ENCODE measurements at regions not wholly inside any gene's neighbourhood (a gene's known extent, or its start where the extent isn't known, plus 50 kb on each side); places are given as distances from the start of the nearest gene placed in this dataset.

DNA sequence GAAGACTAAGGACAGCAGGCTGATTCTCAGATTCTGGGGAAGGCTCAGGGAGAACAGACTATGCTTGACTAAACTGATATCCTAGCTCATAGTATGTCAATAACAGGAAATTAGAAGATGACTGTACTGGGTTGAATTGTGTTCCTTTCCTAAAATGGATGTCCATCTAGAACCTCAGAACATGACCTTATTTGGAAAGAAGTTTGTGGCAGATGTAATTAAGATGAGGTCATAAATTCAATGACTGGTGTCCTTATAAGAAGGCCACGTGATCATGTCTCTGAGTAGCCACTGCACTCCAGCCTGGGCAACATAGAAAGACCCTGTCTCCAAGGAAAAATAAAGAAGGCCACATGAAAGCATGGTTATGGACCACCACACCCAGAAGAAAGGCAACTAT, 113.9 kb upstream of the STMND1 start:
- Histone ChIP-seq H3K36me3 (ENCODE audit: insufficient read depth, low read length) (no peaks in the 10 kb centered on the region), H3K27me3 (ENCODE audit: insufficient read depth, low read depth, low read length) (no peaks in the 10 kb centered on the region), H2AFZ (ENCODE audit: low read depth, low read length) (no peak overlapping the region), H4K20me1 (ENCODE audit: insufficient read depth) (no peaks in the 10 kb centered on the region), H3K9ac (ENCODE audit: low read length) (no peak overlapping the region), H3K9me3 (ENCODE audit: low read length) (no peaks in the 10 kb centered on the region), H3K4me2 (ENCODE audit: low read length) (no peak overlapping the region), H3K9me2 (ENCODE audit: insufficient read depth, low read length) (no peaks in the 10 kb centered on the region), H3K27ac (ENCODE audit: low read length) (no peak overlapping the region), H3K79me2 (replicated peaks; ENCODE audit: insufficient read depth, low read length) (no peaks in the 10 kb centered on the region), H3K4me3 (ENCODE audit: low read length) (no peak overlapping the region), H3F3A (ENCODE audit: insufficient read depth, low read length, poor library complexity, severe bottlenecking) (peaks cover 2% of the 10 kb centered on the region)
- TF ChIP-seq, protein P1, sequence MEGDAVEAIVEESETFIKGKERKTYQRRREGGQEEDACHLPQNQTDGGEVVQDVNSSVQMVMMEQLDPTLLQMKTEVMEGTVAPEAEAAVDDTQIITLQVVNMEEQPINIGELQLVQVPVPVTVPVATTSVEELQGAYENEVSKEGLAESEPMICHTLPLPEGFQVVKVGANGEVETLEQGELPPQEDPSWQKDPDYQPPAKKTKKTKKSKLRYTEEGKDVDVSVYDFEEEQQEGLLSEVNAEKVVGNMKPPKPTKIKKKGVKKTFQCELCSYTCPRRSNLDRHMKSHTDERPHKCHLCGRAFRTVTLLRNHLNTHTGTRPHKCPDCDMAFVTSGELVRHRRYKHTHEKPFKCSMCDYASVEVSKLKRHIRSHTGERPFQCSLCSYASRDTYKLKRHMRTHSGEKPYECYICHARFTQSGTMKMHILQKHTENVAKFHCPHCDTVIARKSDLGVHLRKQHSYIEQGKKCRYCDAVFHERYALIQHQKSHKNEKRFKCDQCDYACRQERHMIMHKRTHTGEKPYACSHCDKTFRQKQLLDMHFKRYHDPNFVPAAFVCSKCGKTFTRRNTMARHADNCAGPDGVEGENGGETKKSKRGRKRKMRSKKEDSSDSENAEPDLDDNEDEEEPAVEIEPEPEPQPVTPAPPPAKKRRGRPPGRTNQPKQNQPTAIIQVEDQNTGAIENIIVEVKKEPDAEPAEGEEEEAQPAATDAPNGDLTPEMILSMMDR (IDR thresholded peaks at IDR 0.05; ENCODE audit: poor library complexity, severe bottlenecking), result no peak
- TF ChIP-seq TAF1 (IDR thresholded peaks at IDR 0.05; ENCODE audit: low read depth) (no peak), POLR2AphosphoS5 (IDR thresholded peaks at IDR 0.05) (no peak), MXI1 (conservative IDR thresholded peaks at IDR 0.05; ENCODE audit: poor library complexity, severe bottlenecking) (no peak), EP300 (conservative IDR thresholded peaks at IDR 0.05; ENCODE audit: poor library complexity, severe bottlenecking) (no peak), EZH2 (IDR thresholded peaks at IDR 0.05; ENCODE audit: borderline replicate concordance, insufficient read depth, low read length, poor library complexity, severe bottlenecking) (no peak), SMC3 (conservative IDR thresholded peaks at IDR 0.05; ENCODE audit: poor library complexity) (no peak), RAD21 (conservative IDR thresholded peaks at IDR 0.05) (no peak)
- TF ChIP-seq, protein P2, sequence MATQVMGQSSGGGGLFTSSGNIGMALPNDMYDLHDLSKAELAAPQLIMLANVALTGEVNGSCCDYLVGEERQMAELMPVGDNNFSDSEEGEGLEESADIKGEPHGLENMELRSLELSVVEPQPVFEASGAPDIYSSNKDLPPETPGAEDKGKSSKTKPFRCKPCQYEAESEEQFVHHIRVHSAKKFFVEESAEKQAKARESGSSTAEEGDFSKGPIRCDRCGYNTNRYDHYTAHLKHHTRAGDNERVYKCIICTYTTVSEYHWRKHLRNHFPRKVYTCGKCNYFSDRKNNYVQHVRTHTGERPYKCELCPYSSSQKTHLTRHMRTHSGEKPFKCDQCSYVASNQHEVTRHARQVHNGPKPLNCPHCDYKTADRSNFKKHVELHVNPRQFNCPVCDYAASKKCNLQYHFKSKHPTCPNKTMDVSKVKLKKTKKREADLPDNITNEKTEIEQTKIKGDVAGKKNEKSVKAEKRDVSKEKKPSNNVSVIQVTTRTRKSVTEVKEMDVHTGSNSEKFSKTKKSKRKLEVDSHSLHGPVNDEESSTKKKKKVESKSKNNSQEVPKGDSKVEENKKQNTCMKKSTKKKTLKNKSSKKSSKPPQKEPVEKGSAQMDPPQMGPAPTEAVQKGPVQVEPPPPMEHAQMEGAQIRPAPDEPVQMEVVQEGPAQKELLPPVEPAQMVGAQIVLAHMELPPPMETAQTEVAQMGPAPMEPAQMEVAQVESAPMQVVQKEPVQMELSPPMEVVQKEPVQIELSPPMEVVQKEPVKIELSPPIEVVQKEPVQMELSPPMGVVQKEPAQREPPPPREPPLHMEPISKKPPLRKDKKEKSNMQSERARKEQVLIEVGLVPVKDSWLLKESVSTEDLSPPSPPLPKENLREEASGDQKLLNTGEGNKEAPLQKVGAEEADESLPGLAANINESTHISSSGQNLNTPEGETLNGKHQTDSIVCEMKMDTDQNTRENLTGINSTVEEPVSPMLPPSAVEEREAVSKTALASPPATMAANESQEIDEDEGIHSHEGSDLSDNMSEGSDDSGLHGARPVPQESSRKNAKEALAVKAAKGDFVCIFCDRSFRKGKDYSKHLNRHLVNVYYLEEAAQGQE (IDR thresholded peaks at IDR 0.05; ENCODE audit: borderline replicate concordance), result no peak

DNA sequence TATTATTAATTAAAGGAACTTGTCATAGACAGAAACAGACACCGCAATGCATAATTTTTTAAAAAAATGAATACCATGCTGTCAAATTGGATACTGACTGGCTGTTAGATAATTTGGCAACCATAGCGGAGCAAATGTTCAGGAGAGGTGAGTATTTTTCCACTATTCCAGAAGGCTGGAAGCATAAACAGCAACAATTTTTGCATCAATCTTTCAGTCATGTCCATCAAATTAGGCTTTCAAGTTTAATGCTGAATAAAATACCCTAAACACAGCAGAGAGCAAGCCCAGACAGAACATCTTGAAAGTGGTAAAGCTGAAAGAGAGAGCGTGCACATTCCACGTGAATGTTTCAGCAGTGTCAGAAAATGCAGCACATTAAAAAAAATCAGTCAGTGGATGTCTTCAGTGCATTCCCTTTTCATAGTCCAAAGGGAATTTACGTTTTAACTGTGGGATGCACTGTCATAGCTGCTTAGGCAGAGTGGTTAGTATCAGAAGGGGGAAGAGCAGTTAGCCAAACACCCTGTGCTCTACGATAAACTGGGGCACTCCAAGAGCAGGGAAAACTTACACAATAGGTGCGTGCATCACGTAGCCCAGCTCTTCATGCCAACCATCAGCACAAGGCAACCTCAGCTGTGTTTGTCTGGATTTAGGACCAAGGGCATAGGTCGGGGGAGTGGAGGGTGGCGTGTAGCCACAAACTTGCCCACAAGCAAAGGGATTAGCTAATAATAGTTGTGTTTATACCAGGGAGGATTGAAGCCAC, 116.2 kb upstream of the STMND1 start:
- Histone ChIP-seq H3K27ac (ENCODE audit: low read length) (peak overlapping the region; percentile 73), H3K9me3 (ENCODE audit: low read length) (no peaks in the 10 kb centered on the region), H3K79me2 (replicated peaks; ENCODE audit: insufficient read depth, low read length) (no peaks in the 10 kb centered on the region), H3K9me2 (ENCODE audit: insufficient read depth, low read length) (no peaks in the 10 kb centered on the region), H3K4me3 (ENCODE audit: low read length) (peak overlapping the region; percentile 48), H3F3A (ENCODE audit: insufficient read depth, low read length, poor library complexity, severe bottlenecking) (peaks cover 2% of the 10 kb centered on the region), H4K20me1 (ENCODE audit: insufficient read depth) (no peaks in the 10 kb centered on the region), H3K27me3 (ENCODE audit: insufficient read depth, low read depth, low read length) (no peaks in the 10 kb centered on the region), H3K9ac (ENCODE audit: low read length) (peak overlapping the region; percentile 49), H3K36me3 (ENCODE audit: insufficient read depth, low read length) (no peaks in the 10 kb centered on the region), H2AFZ (ENCODE audit: low read depth, low read length) (no peak overlapping the region), H3K4me2 (ENCODE audit: low read length) (peak overlapping the region; percentile 59)
- no peak for TF ChIP-seq RAD21 (conservative IDR thresholded peaks at IDR 0.05)
- TF ChIP-seq POLR2AphosphoS5 (IDR thresholded peaks at IDR 0.05), result peak; percentile 15
- TF ChIP-seq EP300 (conservative IDR thresholded peaks at IDR 0.05; ENCODE audit: poor library complexity, severe bottlenecking), result peak; percentile 39
- TF ChIP-seq SMC3 (conservative IDR thresholded peaks at IDR 0.05; ENCODE audit: poor library complexity), result no peak
- TF ChIP-seq MXI1 (conservative IDR thresholded peaks at IDR 0.05; ENCODE audit: poor library complexity, severe bottlenecking), result no peak
- TF ChIP-seq, protein P1 (IDR thresholded peaks at IDR 0.05; ENCODE audit: poor library complexity, severe bottlenecking), result no peak
- TF ChIP-seq TAF1 (IDR thresholded peaks at IDR 0.05; ENCODE audit: low read depth), result no peak
- TF ChIP-seq, protein P2 (IDR thresholded peaks at IDR 0.05; ENCODE audit: borderline replicate concordance), result peak; percentile 97
- TF ChIP-seq EZH2 (IDR thresholded peaks at IDR 0.05; ENCODE audit: borderline replicate concordance, insufficient read depth, low read length, poor library complexity, severe bottlenecking), result no peak
